ENCODE measurements at regions not wholly inside any gene's neighbourhood (a gene's known extent, or its start where the extent isn't known, plus 50 kb on each side); places are given as distances from the start of the nearest gene placed in this dataset.
"Not testable (repeated sequence)": the region's sequence is repeated elsewhere in the genome, so short reads cannot be mapped to it uniquely, and the experiment has no call there.

DNA sequence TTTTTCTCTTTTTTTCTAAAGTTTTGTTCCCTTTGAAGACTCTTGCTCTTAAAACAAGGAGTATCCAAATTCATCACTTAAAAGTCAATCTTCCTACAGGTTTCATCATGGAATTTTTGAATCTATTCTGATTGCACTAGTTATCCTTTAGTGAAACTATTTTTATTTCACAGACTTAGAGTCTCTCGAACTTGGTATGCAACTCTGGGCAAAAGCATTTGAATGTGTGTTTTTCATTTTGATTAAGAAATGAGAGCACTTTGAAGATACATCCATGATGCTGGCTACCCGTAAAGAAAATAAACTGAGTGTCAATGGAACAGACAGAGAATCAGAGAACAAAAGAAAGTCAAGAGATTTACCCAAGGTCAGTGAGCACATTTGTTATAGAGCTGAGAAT, 586.5 kb downstream of the EPM2A start:
- no peak for DNase-seq
- Histone ChIP-seq H3K36me3 (ENCODE audit: control insufficient read depth, insufficient read depth, low read length) (no peaks in the 10 kb centered on the region), H3K27ac (ENCODE audit: insufficient read depth, low read length, poor library complexity, severe bottlenecking) (no peak overlapping the region), H3K9me3 (ENCODE audit: control insufficient read depth, low read length) (no peaks in the 10 kb centered on the region), H3K27me3 (replicated peaks; ENCODE audit: control insufficient read depth, insufficient read depth, low read length, poor library complexity, severe bottlenecking) (no peaks in the 10 kb centered on the region), H3K4me1 (ENCODE audit: control insufficient read depth, insufficient read depth, low read length, poor library complexity, severe bottlenecking) (no peaks in the 10 kb centered on the region), H3K4me3 (ENCODE audit: insufficient read depth, low read depth, low read length, poor library complexity, severe bottlenecking) (no peak overlapping the region)

GRCh38 chr6:145151624-145152023, 583.7 kb downstream of the EPM2A start:
- no peaks in the 10 kb centered on the region for H3K9me3 ChIP-seq (ENCODE audit: control insufficient read depth, low read length)
- no peak overlapping the region for H3K27ac ChIP-seq (ENCODE audit: insufficient read depth, low read length, poor library complexity, severe bottlenecking)
- no peaks in the 10 kb centered on the region for H3K4me1 ChIP-seq (ENCODE audit: control insufficient read depth, insufficient read depth, low read length, poor library complexity, severe bottlenecking)
- no peaks in the 10 kb centered on the region for H3K36me3 ChIP-seq (ENCODE audit: control insufficient read depth, insufficient read depth, low read length)
- no peak overlapping the region for H3K4me3 ChIP-seq (ENCODE audit: insufficient read depth, low read depth, low read length, poor library complexity, severe bottlenecking)
- DNase-seq, result no peak
- H3K27me3 ChIP-seq (replicated peaks; ENCODE audit: control insufficient read depth, insufficient read depth, low read length, poor library complexity, severe bottlenecking), result no peaks in the 10 kb centered on the region

DNA sequence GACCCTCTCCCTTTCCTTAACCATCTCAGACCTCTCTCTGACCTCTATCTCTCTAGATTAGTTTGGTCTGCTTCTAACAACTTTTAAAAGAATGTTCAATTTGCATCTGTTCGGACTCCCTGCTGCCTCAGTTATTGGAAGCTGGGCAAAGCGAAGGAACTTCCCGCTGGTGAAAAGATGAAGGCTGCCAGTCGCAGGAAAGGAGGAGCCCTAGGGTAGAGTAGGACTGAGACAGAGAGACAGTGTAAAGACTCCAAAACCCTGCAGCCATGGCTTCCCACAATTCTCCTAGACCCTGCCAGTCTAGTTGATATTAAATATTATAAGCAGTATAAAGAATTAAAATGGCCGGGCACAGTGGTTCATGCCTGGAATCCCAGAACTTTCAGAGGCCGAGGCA, 581.8 kb downstream of the EPM2A start:
- H3K4me3 ChIP-seq (ENCODE audit: insufficient read depth, low read depth, low read length, poor library complexity, severe bottlenecking), result no peak overlapping the region
- H3K27ac ChIP-seq (ENCODE audit: insufficient read depth, low read length, poor library complexity, severe bottlenecking), result no peak overlapping the region
- H3K9me3 ChIP-seq (ENCODE audit: control insufficient read depth, low read length), result no peaks in the 10 kb centered on the region
- no peak for DNase-seq
- no peaks in the 10 kb centered on the region for H3K36me3 ChIP-seq (ENCODE audit: control insufficient read depth, insufficient read depth, low read length)
- H3K4me1 ChIP-seq (ENCODE audit: control insufficient read depth, insufficient read depth, low read length, poor library complexity, severe bottlenecking), result no peaks in the 10 kb centered on the region
- H3K27me3 ChIP-seq (replicated peaks; ENCODE audit: control insufficient read depth, insufficient read depth, low read length, poor library complexity, severe bottlenecking), result no peaks in the 10 kb centered on the region

DNA sequence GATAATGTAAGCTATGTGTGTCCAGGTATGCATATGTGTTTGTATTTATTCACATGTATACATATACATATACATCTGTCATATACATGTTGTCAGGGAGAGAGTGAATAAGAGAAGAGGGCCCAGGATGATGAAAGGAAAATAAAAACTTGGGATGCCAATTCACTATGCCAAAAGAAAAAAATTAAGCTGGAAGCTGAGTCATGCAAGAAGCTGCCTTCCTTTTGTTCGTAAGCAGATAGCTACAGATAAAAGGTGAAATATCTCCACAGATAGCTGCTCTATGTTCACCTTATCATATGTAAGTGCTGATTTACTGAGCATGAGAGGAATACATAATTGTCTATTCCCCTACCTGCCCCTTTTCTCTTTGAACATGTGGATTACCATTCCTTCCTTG, 579.9 kb downstream of the EPM2A start:
- no peak overlapping the region for H3K4me3 ChIP-seq (ENCODE audit: insufficient read depth, low read depth, low read length, poor library complexity, severe bottlenecking)
- no peaks in the 10 kb centered on the region for H3K36me3 ChIP-seq (ENCODE audit: control insufficient read depth, insufficient read depth, low read length)
- no peaks in the 10 kb centered on the region for H3K9me3 ChIP-seq (ENCODE audit: control insufficient read depth, low read length)
- no peak overlapping the region for H3K27ac ChIP-seq (ENCODE audit: insufficient read depth, low read length, poor library complexity, severe bottlenecking)
- no peak for DNase-seq
- H3K27me3 ChIP-seq (replicated peaks; ENCODE audit: control insufficient read depth, insufficient read depth, low read length, poor library complexity, severe bottlenecking), result no peaks in the 10 kb centered on the region
- no peaks in the 10 kb centered on the region for H3K4me1 ChIP-seq (ENCODE audit: control insufficient read depth, insufficient read depth, low read length, poor library complexity, severe bottlenecking)

- H3K4me1 ChIP-seq (ENCODE audit: control insufficient read depth, insufficient read depth, low read length, poor library complexity, severe bottlenecking), result no peaks in the 10 kb centered on the region
- no peak overlapping the region for H3K4me3 ChIP-seq (ENCODE audit: insufficient read depth, low read depth, low read length, poor library complexity, severe bottlenecking)
- no peak overlapping the region for H3K27ac ChIP-seq (ENCODE audit: insufficient read depth, low read length, poor library complexity, severe bottlenecking)
- no peaks in the 10 kb centered on the region for H3K9me3 ChIP-seq (ENCODE audit: control insufficient read depth, low read length)
- H3K27me3 ChIP-seq (replicated peaks; ENCODE audit: control insufficient read depth, insufficient read depth, low read length, poor library complexity, severe bottlenecking), result no peaks in the 10 kb centered on the region
- no peaks in the 10 kb centered on the region for H3K36me3 ChIP-seq (ENCODE audit: control insufficient read depth, insufficient read depth, low read length)
- no peak for DNase-seq
These were observed 579.2 kb downstream of the EPM2A start for GRCh38 chr6:145155873-145156782.

DNA sequence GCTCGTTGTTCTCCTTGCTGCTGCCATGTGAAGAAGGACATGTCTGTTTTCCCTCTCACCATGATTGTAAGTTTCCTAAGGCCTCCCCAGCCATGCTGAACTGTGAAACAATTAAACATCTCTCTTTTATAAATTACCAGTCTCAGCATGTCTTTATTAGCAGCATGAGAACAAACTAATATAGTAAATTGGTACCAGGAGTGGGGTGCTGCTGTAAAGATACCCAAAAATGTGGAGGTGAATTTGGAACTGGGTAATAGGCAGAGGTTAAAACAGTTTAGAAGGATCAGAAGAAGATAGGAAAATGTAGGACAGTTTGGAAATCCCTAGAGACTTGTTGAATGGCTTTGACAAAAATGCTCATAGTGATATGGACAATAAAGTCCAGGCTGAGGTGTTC, 576.7 kb downstream of the EPM2A start:
- H3K27ac ChIP-seq (ENCODE audit: insufficient read depth, low read length, poor library complexity, severe bottlenecking); H3K27me3 ChIP-seq (replicated peaks; ENCODE audit: control insufficient read depth, insufficient read depth, low read length, poor library complexity, severe bottlenecking); H3K36me3 ChIP-seq (ENCODE audit: control insufficient read depth, insufficient read depth, low read length); DNase-seq; H3K9me3 ChIP-seq (ENCODE audit: control insufficient read depth, low read length); H3K4me3 ChIP-seq (ENCODE audit: insufficient read depth, low read depth, low read length, poor library complexity, severe bottlenecking); H3K4me1 ChIP-seq (ENCODE audit: control insufficient read depth, insufficient read depth, low read length, poor library complexity, severe bottlenecking): not testable (repeated sequence)

GRCh38 chr6:145159921-145160320, 575.4 kb downstream of the EPM2A start:
- no peaks in the 10 kb centered on the region for H3K9me3 ChIP-seq (ENCODE audit: control insufficient read depth, low read length)
- no peaks in the 10 kb centered on the region for H3K4me1 ChIP-seq (ENCODE audit: control insufficient read depth, insufficient read depth, low read length, poor library complexity, severe bottlenecking)
- H3K27me3 ChIP-seq (replicated peaks; ENCODE audit: control insufficient read depth, insufficient read depth, low read length, poor library complexity, severe bottlenecking), result no peaks in the 10 kb centered on the region
- no peaks in the 10 kb centered on the region for H3K36me3 ChIP-seq (ENCODE audit: control insufficient read depth, insufficient read depth, low read length)
- H3K4me3 ChIP-seq (ENCODE audit: insufficient read depth, low read depth, low read length, poor library complexity, severe bottlenecking), result no peak overlapping the region
- H3K27ac ChIP-seq (ENCODE audit: insufficient read depth, low read length, poor library complexity, severe bottlenecking), result no peak overlapping the region
- no peak for DNase-seq

GRCh38 chr6:145161501-145161900, 573.8 kb downstream of the EPM2A start:
- H3K4me3 ChIP-seq (ENCODE audit: insufficient read depth, low read depth, low read length, poor library complexity, severe bottlenecking), result no peak overlapping the region
- no peaks in the 10 kb centered on the region for H3K36me3 ChIP-seq (ENCODE audit: control insufficient read depth, insufficient read depth, low read length)
- no peaks in the 10 kb centered on the region for H3K27me3 ChIP-seq (replicated peaks; ENCODE audit: control insufficient read depth, insufficient read depth, low read length, poor library complexity, severe bottlenecking)
- no peak for DNase-seq
- H3K9me3 ChIP-seq (ENCODE audit: control insufficient read depth, low read length), result no peaks in the 10 kb centered on the region
- H3K4me1 ChIP-seq (ENCODE audit: control insufficient read depth, insufficient read depth, low read length, poor library complexity, severe bottlenecking), result no peaks in the 10 kb centered on the region
- no peak overlapping the region for H3K27ac ChIP-seq (ENCODE audit: insufficient read depth, low read length, poor library complexity, severe bottlenecking)

- Histone ChIP-seq H3K4me1 (ENCODE audit: control insufficient read depth, insufficient read depth, low read length, poor library complexity, severe bottlenecking) (no peaks in the 10 kb centered on the region), H3K4me3 (ENCODE audit: insufficient read depth, low read depth, low read length, poor library complexity, severe bottlenecking) (no peak overlapping the region), H3K36me3 (ENCODE audit: control insufficient read depth, insufficient read depth, low read length) (no peaks in the 10 kb centered on the region), H3K27me3 (replicated peaks; ENCODE audit: control insufficient read depth, insufficient read depth, low read length, poor library complexity, severe bottlenecking) (peaks cover 3% of the 10 kb centered on the region), H3K9me3 (ENCODE audit: control insufficient read depth, low read length) (no peaks in the 10 kb centered on the region), H3K27ac (ENCODE audit: insufficient read depth, low read length, poor library complexity, severe bottlenecking) (no peak overlapping the region)
- no peak for DNase-seq
These were observed 565.5 kb downstream of the EPM2A start for GRCh38 chr6:145169726-145170224.

GRCh38 chr6:145175470-145175869, 559.9 kb downstream of the EPM2A start:
- Histone ChIP-seq H3K4me3 (ENCODE audit: insufficient read depth, low read depth, low read length, poor library complexity, severe bottlenecking) (no peak overlapping the region), H3K27me3 (replicated peaks; ENCODE audit: control insufficient read depth, insufficient read depth, low read length, poor library complexity, severe bottlenecking) (no peaks in the 10 kb centered on the region), H3K36me3 (ENCODE audit: control insufficient read depth, insufficient read depth, low read length) (no peaks in the 10 kb centered on the region), H3K4me1 (ENCODE audit: control insufficient read depth, insufficient read depth, low read length, poor library complexity, severe bottlenecking) (no peaks in the 10 kb centered on the region), H3K9me3 (ENCODE audit: control insufficient read depth, low read length) (no peaks in the 10 kb centered on the region), H3K27ac (ENCODE audit: insufficient read depth, low read length, poor library complexity, severe bottlenecking) (no peak overlapping the region)
- no peak for DNase-seq

Measured in effector memory CD4-positive, alpha-beta T cell (primary cell).